Hepatocyte (in vitro differentiated cells): ENCODE measurements at regions not wholly inside any gene's neighbourhood (a gene's known extent, or its start where the extent isn't known, plus 50 kb on each side); places are given as distances from the start of the nearest gene placed in this dataset.

Source experiments
- DNase-seq: peaks from one replicate; pipeline ENCODE4 v3.0.0-alpha.2; 2016; ENCODE audit warnings: low spot score
- H2AFZ ChIP-seq: fragments of 200-600 bp; sonication (generic); 2 replicates; pipeline ENCODE4 v1.6.0; 2016; ENCODE audit warnings: antibody characterized with exemption, mild to moderate bottlenecking
- H3K27ac ChIP-seq: fragments of 200-600 bp; sonication (generic); 2 replicates; pipeline ENCODE4 v1.5.1; 2016; ENCODE audit warnings: mild to moderate bottlenecking
- H3K27me3 ChIP-seq: fragments of 200-600 bp; sonication (generic); 2 replicates; pipeline ENCODE4 v1.6.1; 2016
- H3K36me3 ChIP-seq: fragments of 200-600 bp; sonication (generic); replicated peaks from 2 replicates; pipeline ENCODE4 v1.5.1; 2016; ENCODE audit warnings: low read depth; ENCODE audit not compliant: insufficient read depth
- H3K4me1 ChIP-seq: fragments of 200-600 bp; sonication (generic); 2 replicates; pipeline ENCODE4 v1.5.1; 2016; ENCODE audit warnings: mild to moderate bottlenecking, moderate library complexity; ENCODE audit not compliant: insufficient read depth
- H3K4me2 ChIP-seq: fragments of 200-600 bp; sonication (generic); 2 replicates; pipeline ENCODE4 v1.6.0; 2016
- H3K4me3 ChIP-seq: fragments of 200-600 bp; sonication (generic); 2 replicates; pipeline ENCODE4 v1.5.1; 2016; ENCODE audit warnings: mild to moderate bottlenecking
- H3K79me2 ChIP-seq: fragments of 200-600 bp; sonication (generic); 2 replicates; pipeline ENCODE4 v1.6.0; 2017; ENCODE audit warnings: mild to moderate bottlenecking
- H3K9me2 ChIP-seq: fragments of 200-600 bp; sonication (generic); replicated peaks from 2 replicates; pipeline ENCODE4 v1.6.0; 2017; ENCODE audit warnings: mild to moderate bottlenecking; ENCODE audit not compliant: insufficient read depth
- H3K9me3 ChIP-seq: fragments of 200-600 bp; sonication (generic); 2 replicates; pipeline ENCODE4 v1.5.1; 2016; ENCODE audit warnings: low read depth, mild to moderate bottlenecking
- H4K20me1 ChIP-seq: fragments of 200-600 bp; sonication (generic); 2 replicates; pipeline ENCODE4 v1.6.0; 2016; ENCODE audit warnings: mild to moderate bottlenecking; ENCODE audit not compliant: insufficient read depth, poor library complexity, severe bottlenecking
- CTCF ChIP-seq: fragments of 200-600 bp; sonication (generic); IDR thresholded peaks from 2 replicates; pipeline ENCODE4 v1.5.1; 2016; ENCODE audit warnings: antibody characterized with exemption, mild to moderate bottlenecking; ENCODE audit not compliant: poor library complexity
- EZH2 ChIP-seq: fragments of 200-600 bp; sonication (generic); IDR thresholded peaks from 2 replicates; pipeline ENCODE4 v1.6.1; 2016; ENCODE audit warnings: antibody characterized with exemption, mild to moderate bottlenecking, borderline replicate concordance
- EZH2phosphoT487 ChIP-seq: fragments of 200-600 bp; sonication (generic); IDR thresholded peaks from one replicate; pipeline ENCODE4 v1.6.1; 2018; ENCODE audit warnings: antibody characterized with exemption, mild to moderate bottlenecking, low read depth, moderate library complexity; ENCODE audit not compliant: unreplicated experiment, severe bottlenecking
- WGBS: methylation state at CpG from one replicate; pipeline ENCODE4 v1.1.6; 2016; ENCODE audit warnings: low lambda C conversion rate; ENCODE audit errors: missing lambda C conversion rate; 5-methylcytosine and 5-hydroxymethylcytosine counted together

GRCh38 chr1:181347495-181348390, 135.6 kb upstream of the CACNA1E start:
- Histone ChIP-seq H4K20me1 (no peaks in the 10 kb centered on the region), H3K27me3 (peaks cover 4% of the 10 kb centered on the region), H3K4me1 (no peaks in the 10 kb centered on the region), H3K79me2 (no peaks in the 10 kb centered on the region), H2AFZ (no peak overlapping the region), H3K9me3 (no peaks in the 10 kb centered on the region), H3K9me2 (no peaks in the 10 kb centered on the region), H3K4me3 (no peak overlapping the region), H3K27ac (no peak overlapping the region), H3K36me3 (no peaks in the 10 kb centered on the region), H3K4me2 (no peak overlapping the region)
- no peak for DNase-seq
- no peak for TF ChIP-seq EZH2
- TF ChIP-seq CTCF, result no peak
- no peak for TF ChIP-seq EZH2phosphoT487
- WGBS, result 83% methylated on average over 14 of the region's 14 CpGs

- no peaks in the 10 kb centered on the region for H3K9me3 ChIP-seq
- no peak for DNase-seq
- H3K27ac ChIP-seq, result no peak overlapping the region
- H3K79me2 ChIP-seq, result no peaks in the 10 kb centered on the region
- no peaks in the 10 kb centered on the region for H3K4me1 ChIP-seq
- no peaks in the 10 kb centered on the region for H4K20me1 ChIP-seq
- no peaks in the 10 kb centered on the region for H3K36me3 ChIP-seq
- no peak overlapping the region for H2AFZ ChIP-seq
- no peak overlapping the region for H3K4me2 ChIP-seq
- no peak for TF ChIP-seq EZH2phosphoT487
- TF ChIP-seq CTCF, result no peak
- no peak for TF ChIP-seq EZH2
- 81% methylated on average over 2 of the region's 2 CpGs for whole genome bisulfite sequencing
- H3K4me3 ChIP-seq, result no peak overlapping the region
- H3K27me3 ChIP-seq, result no peaks in the 10 kb centered on the region
- no peaks in the 10 kb centered on the region for H3K9me2 ChIP-seq
Observed at GRCh38 chr1:181349512-181349911, 133.8 kb upstream of the CACNA1E start.

- Histone ChIP-seq H4K20me1 (no peaks in the 10 kb centered on the region), H3K9me2 (no peaks in the 10 kb centered on the region), H3K4me2 (no peak overlapping the region), H3K4me1 (no peaks in the 10 kb centered on the region), H3K79me2 (no peaks in the 10 kb centered on the region), H2AFZ (no peak overlapping the region), H3K36me3 (no peaks in the 10 kb centered on the region), H3K27me3 (no peaks in the 10 kb centered on the region), H3K9me3 (no peaks in the 10 kb centered on the region), H3K27ac (no peak overlapping the region), H3K4me3 (no peak overlapping the region)
- TF ChIP-seq CTCF, result no peak
- no peak for TF ChIP-seq EZH2phosphoT487
- no peak for TF ChIP-seq EZH2
- no peak for DNase-seq
- 95% methylated on average over 7 of the region's 7 CpGs for WGBS
Observed at GRCh38 chr1:181350131-181350530, 133.2 kb upstream of the CACNA1E start.
